Peyer's patch (tissue), 4 donors: ENCODE measurements at regions not wholly inside any gene's neighbourhood (a gene's known extent, or its start where the extent isn't known, plus 50 kb on each side); places are given as distances from the start of the nearest gene placed in this dataset.

ENCODE experiments used
- DNase-seq, 3 donors: peaks; one replicate each; pipeline ENCODE4 v3.0.0-alpha.2; 2017 to 2019
- H3K27ac ChIP-seq, 4 donors: fragments of 200-600 bp; sonication (generic); one replicate each; pipeline ENCODE4 v1.5.1; 2016 to 2019
- H3K27me3 ChIP-seq, 2 donors: fragments of 200-600 bp; sonication (generic); one replicate each; pipeline ENCODE4 v1.5.1; 2019
- H3K36me3 ChIP-seq, 3 donors: fragments of 200-600 bp; sonication (generic); one replicate each; pipeline ENCODE4 v1.5.1; 2016 to 2019
- H3K4me1 ChIP-seq, 4 donors: fragments of 200-600 bp; sonication (generic); one replicate each; pipeline ENCODE4 v1.5.1; 2016 to 2019
- H3K4me3 ChIP-seq, 4 donors: fragments of 200-600 bp; sonication (generic); 1 replicate in 3 of 4; 2 replicates in 1 of 4; pipeline ENCODE4 v1.5.1; 2016 to 2019; ENCODE audit warnings: mild to moderate bottlenecking in 1 of 4
- H3K9me3 ChIP-seq, 4 donors: fragments of 200-600 bp; sonication (generic); one replicate each; pipeline ENCODE4 v1.5.1; 2016 to 2019; ENCODE audit warnings: mild to moderate bottlenecking in 1 of 4
- POLR2A ChIP-seq, 2 donors: fragments of 450-650 bp; IDR thresholded peaks; one replicate each; pipeline ENCODE4 v1.5.1; 2017; ENCODE audit warnings: antibody characterized with exemption in 2 of 2, mild to moderate bottlenecking in 2 of 2, moderate library complexity in 2 of 2
- TF ChIP-seq, protein P1 (sequence below), 6 experiments: fragments of 450-650 bp in 4 of 6; fragments of 200-600 bp in 2 of 6; sonication (generic) in 1 of 6; IDR thresholded peaks; one replicate each; pipeline ENCODE4 v1.5.1; 2017 to 2019; ENCODE audit warnings: antibody characterized with exemption in 6 of 6, mild to moderate bottlenecking in 3 of 6, moderate library complexity in 1 of 6

DNA sequence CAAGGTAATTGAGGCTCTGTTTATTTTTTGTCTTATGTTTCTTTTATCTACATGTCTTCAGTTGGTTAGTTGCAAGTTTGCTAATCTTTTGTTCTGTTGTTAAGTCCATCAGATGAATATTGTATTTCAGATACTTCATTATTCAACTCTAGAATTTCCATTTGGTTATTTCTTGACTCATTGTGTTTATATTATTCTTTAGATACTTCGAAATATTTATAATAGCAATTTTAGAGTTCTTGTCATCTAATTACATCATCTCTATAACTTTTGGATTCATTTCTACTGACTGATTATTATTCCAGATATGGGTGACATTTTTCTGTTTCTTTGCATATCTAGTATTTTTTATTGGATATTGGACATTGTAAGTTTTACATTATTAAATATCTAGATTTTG, 405.6 kb downstream of the PLPP3 start:
- Histone ChIP-seq H3K27me3 (no peaks in the 10 kb centered on the region), H3K4me1 (no peaks in the 10 kb centered on the region), H3K9me3 (no peaks in the 10 kb centered on the region), H3K4me3 (no peak overlapping the region), H3K27ac (no peak overlapping the region), H3K36me3 (no peaks in the 10 kb centered on the region)
- TF ChIP-seq POLR2A (IDR thresholded peaks at IDR 0.05) = no peak
- TF ChIP-seq, protein P1, sequence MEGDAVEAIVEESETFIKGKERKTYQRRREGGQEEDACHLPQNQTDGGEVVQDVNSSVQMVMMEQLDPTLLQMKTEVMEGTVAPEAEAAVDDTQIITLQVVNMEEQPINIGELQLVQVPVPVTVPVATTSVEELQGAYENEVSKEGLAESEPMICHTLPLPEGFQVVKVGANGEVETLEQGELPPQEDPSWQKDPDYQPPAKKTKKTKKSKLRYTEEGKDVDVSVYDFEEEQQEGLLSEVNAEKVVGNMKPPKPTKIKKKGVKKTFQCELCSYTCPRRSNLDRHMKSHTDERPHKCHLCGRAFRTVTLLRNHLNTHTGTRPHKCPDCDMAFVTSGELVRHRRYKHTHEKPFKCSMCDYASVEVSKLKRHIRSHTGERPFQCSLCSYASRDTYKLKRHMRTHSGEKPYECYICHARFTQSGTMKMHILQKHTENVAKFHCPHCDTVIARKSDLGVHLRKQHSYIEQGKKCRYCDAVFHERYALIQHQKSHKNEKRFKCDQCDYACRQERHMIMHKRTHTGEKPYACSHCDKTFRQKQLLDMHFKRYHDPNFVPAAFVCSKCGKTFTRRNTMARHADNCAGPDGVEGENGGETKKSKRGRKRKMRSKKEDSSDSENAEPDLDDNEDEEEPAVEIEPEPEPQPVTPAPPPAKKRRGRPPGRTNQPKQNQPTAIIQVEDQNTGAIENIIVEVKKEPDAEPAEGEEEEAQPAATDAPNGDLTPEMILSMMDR (IDR thresholded peaks at IDR 0.05) = no peak
- DNase-seq = no peak

DNA sequence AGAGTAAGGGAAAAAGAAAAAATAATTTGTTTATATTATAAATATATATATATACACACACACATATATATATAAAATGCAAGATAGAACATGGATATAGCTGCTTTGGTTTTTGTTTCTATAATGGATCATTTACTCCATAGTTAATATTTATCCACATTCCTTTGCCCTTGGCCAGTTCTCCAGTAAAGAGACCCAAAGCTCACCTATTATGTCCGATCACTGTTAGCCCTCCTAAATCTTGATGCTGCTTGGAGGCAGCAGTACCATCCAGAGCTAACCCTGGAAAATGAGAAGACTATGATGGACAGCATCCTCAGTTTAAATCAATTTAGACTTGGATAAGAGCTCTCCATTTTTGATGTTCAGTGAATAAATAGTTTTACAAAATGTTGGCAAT, 407.7 kb downstream of the PLPP3 start:
- no peaks in the 10 kb centered on the region for H3K4me1 ChIP-seq
- no peaks in the 10 kb centered on the region for H3K36me3 ChIP-seq
- TF ChIP-seq POLR2A (IDR thresholded peaks at IDR 0.05) = no peak
- TF ChIP-seq, protein P1 (IDR thresholded peaks at IDR 0.05) = no peak
- H3K27ac ChIP-seq = no peak overlapping the region
- no peak overlapping the region for H3K4me3 ChIP-seq
- DNase-seq = no peak
- no peaks in the 10 kb centered on the region for H3K9me3 ChIP-seq
- no peaks in the 10 kb centered on the region for H3K27me3 ChIP-seq

DNA sequence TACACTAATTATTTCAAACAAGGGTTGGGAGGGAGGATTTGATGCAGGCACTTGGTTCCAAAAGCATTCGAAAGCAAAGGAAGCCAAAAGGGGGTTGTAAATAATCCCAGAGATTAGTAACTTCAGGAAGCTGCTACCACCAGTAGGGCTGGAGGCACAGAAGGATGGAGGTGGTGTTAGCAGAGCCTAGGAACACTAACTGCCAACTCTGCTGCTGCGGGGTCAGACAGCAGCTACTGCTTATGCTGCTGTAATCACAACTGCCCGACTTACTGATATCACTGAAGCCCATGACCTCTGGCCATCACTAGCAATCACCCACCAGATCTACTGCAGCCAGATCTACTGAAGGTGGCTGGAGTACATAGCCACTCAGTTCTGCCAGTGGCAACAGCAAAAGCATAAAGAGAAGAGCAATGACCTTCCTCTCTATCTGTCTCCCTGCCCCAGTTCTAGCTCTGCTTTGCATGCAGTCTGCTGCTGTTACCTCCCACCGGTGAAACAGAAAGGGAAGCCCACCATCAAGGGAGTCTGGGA, 408.5 kb downstream of the PLPP3 start:
- no peak overlapping the region for H3K4me3 ChIP-seq
- TF ChIP-seq POLR2A (IDR thresholded peaks at IDR 0.05) = no peak
- TF ChIP-seq, protein P1 (IDR thresholded peaks at IDR 0.05) = no peak
- no peaks in the 10 kb centered on the region for H3K4me1 ChIP-seq
- no peaks in the 10 kb centered on the region for H3K27me3 ChIP-seq
- no peak for DNase-seq
- no peaks in the 10 kb centered on the region for H3K36me3 ChIP-seq
- no peak overlapping the region for H3K27ac ChIP-seq
- H3K9me3 ChIP-seq = no peaks in the 10 kb centered on the region

DNA sequence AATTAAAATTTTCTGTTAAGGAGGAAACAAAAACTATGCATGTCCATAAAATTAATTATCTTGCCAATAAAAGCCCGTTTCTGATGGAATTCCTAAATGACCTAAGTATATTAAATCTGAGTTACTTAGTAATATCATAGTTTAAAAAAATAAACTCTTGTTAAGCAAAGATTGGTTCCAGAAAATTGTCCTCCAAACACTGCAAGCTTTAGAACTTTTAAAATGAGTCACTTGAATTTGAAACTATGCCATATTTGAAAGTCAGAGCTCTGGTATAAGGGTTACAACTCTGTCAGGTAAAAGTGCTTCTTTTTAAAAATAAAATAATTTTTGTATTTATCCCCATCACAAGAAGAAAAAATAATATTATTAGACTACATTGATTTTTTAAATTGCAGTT, 409.5 kb downstream of the PLPP3 start:
- H3K4me1 ChIP-seq = no peaks in the 10 kb centered on the region
- no peak overlapping the region for H3K27ac ChIP-seq
- no peak for DNase-seq
- no peaks in the 10 kb centered on the region for H3K36me3 ChIP-seq
- no peak for TF ChIP-seq POLR2A (IDR thresholded peaks at IDR 0.05)
- TF ChIP-seq, protein P1 (IDR thresholded peaks at IDR 0.05) = no peak
- no peaks in the 10 kb centered on the region for H3K9me3 ChIP-seq
- no peak overlapping the region for H3K4me3 ChIP-seq
- no peaks in the 10 kb centered on the region for H3K27me3 ChIP-seq

DNA sequence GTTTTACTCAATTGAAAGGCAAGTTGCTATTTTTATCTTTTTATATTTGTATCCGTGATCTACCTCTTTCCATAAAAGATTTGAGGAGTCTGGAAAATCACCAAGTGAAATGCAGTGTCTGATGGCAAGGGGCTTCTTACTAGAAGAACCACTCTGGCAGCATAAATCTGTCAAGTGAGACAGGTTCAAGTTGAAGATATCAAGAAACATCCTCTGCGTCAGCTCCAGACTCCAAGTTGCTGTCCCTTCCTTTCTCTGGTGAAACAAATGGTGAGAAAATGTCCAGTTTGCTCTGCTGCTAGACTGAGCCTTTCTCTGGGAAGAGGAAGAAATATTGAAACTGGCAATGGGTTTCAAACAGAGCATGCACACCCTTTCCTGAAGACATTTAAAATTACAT, 411.2 kb downstream of the PLPP3 start:
- H3K9me3 ChIP-seq = no peaks in the 10 kb centered on the region
- H3K4me1 ChIP-seq = no peaks in the 10 kb centered on the region
- no peaks in the 10 kb centered on the region for H3K36me3 ChIP-seq
- H3K27me3 ChIP-seq = no peaks in the 10 kb centered on the region
- TF ChIP-seq, protein P1 (IDR thresholded peaks at IDR 0.05) = no peak
- TF ChIP-seq POLR2A (IDR thresholded peaks at IDR 0.05) = no peak
- H3K27ac ChIP-seq = no peak overlapping the region
- H3K4me3 ChIP-seq = no peak overlapping the region
- DNase-seq = no peak

DNA sequence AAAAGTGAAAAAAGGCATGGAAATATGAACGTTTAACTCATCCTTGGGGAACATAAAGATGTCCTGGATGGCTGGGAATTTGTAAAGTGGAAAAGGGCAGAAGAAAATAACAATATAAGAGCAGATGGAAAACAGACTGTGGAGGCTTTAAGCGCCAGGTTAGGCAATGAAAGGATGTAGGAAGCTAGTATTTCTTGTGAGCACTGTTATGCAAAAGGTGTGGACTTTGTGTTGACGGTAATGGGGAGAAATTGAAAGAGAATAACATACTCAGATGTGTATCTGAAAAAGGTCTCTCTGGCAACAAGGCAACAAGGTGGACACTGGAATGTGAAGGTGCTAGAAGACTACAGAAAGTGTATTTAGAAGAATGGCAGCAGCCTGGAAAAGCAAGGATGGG, 411.8 kb downstream of the PLPP3 start:
- Histone ChIP-seq H3K4me3 (no peak overlapping the region), H3K9me3 (no peaks in the 10 kb centered on the region), H3K27ac (no peak overlapping the region), H3K36me3 (no peaks in the 10 kb centered on the region), H3K27me3 (no peaks in the 10 kb centered on the region), H3K4me1 (no peaks in the 10 kb centered on the region)
- no peak for DNase-seq
- TF ChIP-seq POLR2A (IDR thresholded peaks at IDR 0.05) = no peak
- TF ChIP-seq, protein P1 (IDR thresholded peaks at IDR 0.05) = no peak
